ENCODE measurements at regions not wholly inside any gene's neighbourhood (a gene's known extent, or its start where the extent isn't known, plus 50 kb on each side); places are given as distances from the start of the nearest gene placed in this dataset.
A peak's percentile ranks its signal among the peaks of the same experiment; 100 is the strongest.

DNA sequence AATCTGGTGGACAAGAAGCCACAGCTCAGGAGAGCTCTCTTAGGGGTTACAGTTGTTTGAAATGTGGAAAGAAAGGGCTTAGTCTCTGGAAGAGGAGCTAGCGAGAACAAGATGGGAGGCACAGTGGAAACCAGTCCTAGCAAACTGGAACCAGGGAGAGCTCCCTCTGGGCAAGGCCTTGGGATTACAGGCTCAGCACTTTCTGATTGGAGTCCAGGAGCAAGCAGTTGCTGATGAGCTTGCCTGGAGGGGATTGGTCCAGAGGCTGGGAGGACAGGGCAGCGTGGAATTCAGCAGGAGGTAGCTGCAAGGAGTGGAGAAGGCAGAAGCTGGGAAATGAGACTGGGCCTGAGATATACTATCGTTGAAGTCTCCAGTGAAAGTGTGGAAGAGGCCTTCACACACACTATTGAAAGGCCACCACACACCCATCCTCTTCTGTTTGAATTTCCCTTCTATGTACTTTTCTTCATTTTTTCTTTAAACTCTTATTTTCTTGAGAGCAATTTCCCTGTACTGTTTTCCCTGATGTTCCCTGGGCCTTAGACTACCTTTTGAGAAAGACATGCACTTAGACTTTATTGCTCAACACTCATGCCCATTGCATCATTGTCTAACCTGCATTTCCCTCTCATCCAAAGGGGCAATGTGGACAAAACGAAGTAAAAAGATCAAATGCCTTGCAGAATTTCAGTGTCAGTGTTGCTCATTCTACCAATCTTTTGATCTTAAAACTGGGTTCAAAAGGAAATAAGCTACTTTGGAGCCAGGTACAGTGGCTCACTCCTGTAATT, 57.8 kb upstream of the LANCL2 start:
- Mint-ChIP-seq H3K9me3 (peaks cover 15 to 17% of the 10 kb centered on the region in 2 experiments), H3K27ac (no peak overlapping the region), H3K36me3 (ENCODE audit: insufficient read depth in 1 of 3, low read depth in 3 of 3) (peaks cover 11 to 13% (median 12%) of the 10 kb centered on the region in 3 experiments), H3K4me3 (no peak overlapping the region; a peak in 1 of 5 replicates), H3K4me1 (peaks cover 22 to 34% of the 10 kb centered on the region in 2 experiments), H3K27me3 (ENCODE audit: low read depth) (peaks cover 1% of the 10 kb centered on the region)
- Histone ChIP-seq H3K14ac (ENCODE audit: insufficient read depth, low read length) (no peak overlapping the region), H4K5ac (ENCODE audit: insufficient read length, low read depth, low read length) (no peak overlapping the region), H3K4me1 (ENCODE audit: insufficient read depth, low read length) (no peaks in the 10 kb centered on the region; the same call in 1 of the 2 replicates), H4K91ac (ENCODE audit: insufficient read length, low read depth, low read length) (no peak overlapping the region), H4K20me1 (ENCODE audit: control insufficient read depth, insufficient read depth, insufficient read length) (no peaks in the 10 kb centered on the region), H3K9ac (ENCODE audit: extremely low read depth, insufficient read length, low read length) (no peak overlapping the region), H4K8ac (replicated peaks; ENCODE audit: insufficient read length, low read depth, low read length) (no peak overlapping the region), H3K79me2 (ENCODE audit: insufficient read depth, low read length) (no peaks in the 10 kb centered on the region), H3K4ac (ENCODE audit: low read depth, low read length) (no peak overlapping the region), H3K18ac (ENCODE audit: insufficient read length, low read depth, low read length) (no peak overlapping the region), H3K56ac (ENCODE audit: insufficient read length, low read depth, low read length) (no peak overlapping the region), H3K4me2 (ENCODE audit: insufficient read depth, insufficient read length, low read length) (no peak overlapping the region), H2AFZ (ENCODE audit: low read length) (no peak overlapping the region), H2AK5ac (ENCODE audit: insufficient read length, low read length) (no peak overlapping the region), H3K23me2 (ENCODE audit: insufficient read length, low read depth, low read length, poor library complexity, severe bottlenecking) (no peaks in the 10 kb centered on the region), H2BK5ac (ENCODE audit: insufficient read length, low read length) (no peak overlapping the region), H2BK15ac (ENCODE audit: low read depth, low read length) (no peak overlapping the region), H3T11ph (ENCODE audit: low read length) (no peak overlapping the region), H2BK120ac (ENCODE audit: low read depth, low read length, poor library complexity, severe bottlenecking) (no peak overlapping the region), H3K9me3 (ENCODE audit: control insufficient read depth, low read depth, low read length) (no peaks in the 10 kb centered on the region), H3K23ac (ENCODE audit: insufficient read length, low read depth, low read length) (no peak overlapping the region), H3K27ac (ENCODE audit: insufficient read length, low read depth, low read length) (no peak overlapping the region), H3K79me1 (ENCODE audit: insufficient read depth, low read depth, low read length, poor library complexity, severe bottlenecking) (no peaks in the 10 kb centered on the region), H2BK12ac (ENCODE audit: insufficient read length, low read depth, low read length) (no peak overlapping the region), H3K27me3 (ENCODE audit: insufficient read depth, low read length) (no peaks in the 10 kb centered on the region; the same call in 1 of the 2 replicates), H2BK20ac (ENCODE audit: low read depth, low read length, poor library complexity, severe bottlenecking) (no peak overlapping the region)
- TF ChIP-seq, protein P1, sequence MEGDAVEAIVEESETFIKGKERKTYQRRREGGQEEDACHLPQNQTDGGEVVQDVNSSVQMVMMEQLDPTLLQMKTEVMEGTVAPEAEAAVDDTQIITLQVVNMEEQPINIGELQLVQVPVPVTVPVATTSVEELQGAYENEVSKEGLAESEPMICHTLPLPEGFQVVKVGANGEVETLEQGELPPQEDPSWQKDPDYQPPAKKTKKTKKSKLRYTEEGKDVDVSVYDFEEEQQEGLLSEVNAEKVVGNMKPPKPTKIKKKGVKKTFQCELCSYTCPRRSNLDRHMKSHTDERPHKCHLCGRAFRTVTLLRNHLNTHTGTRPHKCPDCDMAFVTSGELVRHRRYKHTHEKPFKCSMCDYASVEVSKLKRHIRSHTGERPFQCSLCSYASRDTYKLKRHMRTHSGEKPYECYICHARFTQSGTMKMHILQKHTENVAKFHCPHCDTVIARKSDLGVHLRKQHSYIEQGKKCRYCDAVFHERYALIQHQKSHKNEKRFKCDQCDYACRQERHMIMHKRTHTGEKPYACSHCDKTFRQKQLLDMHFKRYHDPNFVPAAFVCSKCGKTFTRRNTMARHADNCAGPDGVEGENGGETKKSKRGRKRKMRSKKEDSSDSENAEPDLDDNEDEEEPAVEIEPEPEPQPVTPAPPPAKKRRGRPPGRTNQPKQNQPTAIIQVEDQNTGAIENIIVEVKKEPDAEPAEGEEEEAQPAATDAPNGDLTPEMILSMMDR (conservative IDR thresholded peaks at IDR 0.05), result peak; percentile 44; the same call in 2 of the 3 replicates
- DNase-seq, result peak; percentile 68
- no CpG with 5 or more reads among the region's 4 CpGs for WGBS (ENCODE audit: extremely low coverage, insufficient read length, low lambda C conversion rate)

Measured in H9 (cell line).